GM12891 (cell line): ENCODE measurements at regions not wholly inside any gene's neighbourhood (a gene's known extent, or its start where the extent isn't known, plus 50 kb on each side); places are given as distances from the start of the nearest gene placed in this dataset.

Source experiments
- POLR2A ChIP-seq: IDR thresholded peaks from 2 replicates; pipeline ENCODE4 v1.6.1; 2011; ENCODE audit warnings: low read depth, low read length, control low read depth
- POLR2AphosphoS5 ChIP-seq: IDR thresholded peaks from 2 replicates; pipeline ENCODE4 v1.6.1; 2011; ENCODE audit warnings: low read depth, low read length, control low read depth
- SPI1 ChIP-seq: IDR thresholded peaks from 2 replicates; pipeline ENCODE4 v1.6.1; 2011; ENCODE audit warnings: low read depth, low read length, control low read depth

DNA sequence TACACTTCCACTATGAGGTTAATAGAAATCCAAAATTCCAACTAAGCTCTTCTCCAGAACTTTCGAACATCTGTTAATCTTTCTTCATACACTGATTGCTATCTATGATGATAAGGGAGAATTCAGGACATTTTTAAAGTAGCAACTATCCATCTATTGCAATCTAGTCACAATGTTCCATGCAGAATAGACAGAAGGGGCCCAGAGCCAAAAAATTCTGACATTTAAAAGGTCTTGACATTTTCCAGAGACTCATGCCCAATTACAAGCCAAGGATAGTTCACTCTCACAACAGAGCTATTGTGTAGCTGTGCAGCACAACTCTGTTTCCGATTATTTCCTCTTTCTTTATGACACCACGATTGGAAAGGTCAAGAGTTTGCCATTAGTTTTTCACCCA is 999.7 kb upstream of the ALCAM start:
- no peak for TF ChIP-seq POLR2AphosphoS5
- no peak for TF ChIP-seq POLR2A
- no peak for TF ChIP-seq SPI1
